ENCODE measurements at regions not wholly inside any gene's neighbourhood (a gene's known extent, or its start where the extent isn't known, plus 50 kb on each side); places are given as distances from the start of the nearest gene placed in this dataset.

GRCh38 chr12:59069516-59069915 lies 149.2 kb upstream of the LRIG3 start:
- TF ChIP-seq CTCF (IDR thresholded peaks at IDR 0.05; ENCODE audit: low read depth, low read length, poor library complexity, severe bottlenecking) (no peak), EZH2phosphoT487 (IDR thresholded peaks at IDR 0.05; ENCODE audit: borderline replicate concordance, low read length) (no peak)
